Activated CD8-positive, alpha-beta T cell treated with anti-CD3 and anti-CD28 coated beads for 36 hours (primary cell): ENCODE measurements at regions not wholly inside any gene's neighbourhood (a gene's known extent, or its start where the extent isn't known, plus 50 kb on each side); places are given as distances from the start of the nearest gene placed in this dataset.

Source experiments
- ATAC-seq: fragments of 200-7000 bp; cut with Tn5 transposase; one replicate; pipeline ENCODE4 v1.10.0; 2021; ENCODE audit warnings: mild to moderate bottlenecking, moderate library complexity
- CTCF ChIA-PET: fragments of 350-600 bp; sonication (Branson Sonifier 250); formaldehyde crosslinking; loops from one replicate; lab custom pipeline; 2021; ENCODE audit warnings: antibody characterized with exemption; lab: Charles Lee
- POLR2A ChIA-PET: fragments of 350-600 bp; sonication (Branson Sonifier 250); formaldehyde crosslinking; loops from one replicate; lab custom pipeline; 2021; ENCODE audit warnings: antibody characterized with exemption; lab: Charles Lee
- DNase-seq: peaks from one replicate; pipeline ENCODE4 v3.0.0-alpha.2; 2020
- H3K27ac Mint-ChIP-seq: one replicate; pipeline ENCODE4 v1.8.0; 2021; ENCODE audit warnings: mild to moderate bottlenecking, mixed read lengths
- H3K27me3 Mint-ChIP-seq: one replicate; pipeline ENCODE4 v1.8.0; 2021; ENCODE audit warnings: mixed read lengths
- H3K36me3 Mint-ChIP-seq: one replicate; pipeline ENCODE4 v1.8.0; 2021; ENCODE audit warnings: low read depth, mixed read lengths
- H3K4me1 Mint-ChIP-seq: one replicate; pipeline ENCODE4 v1.8.0; 2021; ENCODE audit warnings: low read depth, mixed read lengths
- H3K4me3 Mint-ChIP-seq: one replicate; pipeline ENCODE4 v1.8.0; 2021; ENCODE audit warnings: mild to moderate bottlenecking, moderate library complexity, mixed read lengths
- H3K9me3 Mint-ChIP-seq: one replicate; pipeline ENCODE4 v1.8.0; 2021; ENCODE audit warnings: mixed read lengths
- CTCF ChIP-seq: fragments of 200-600 bp; IDR thresholded peaks from one replicate; pipeline ENCODE4 v1.8.0; 2022; ENCODE audit warnings: antibody characterized with exemption, mild to moderate bottlenecking
- intact Hi-C: fragments of 100-400 bp; cut with micrococcal nuclease; formaldehyde crosslinking; loops from one replicate; pipeline ENCODE4 v1.10.0; 2022

- ATAC-seq, result no peak
- no peak overlapping the region for H3K4me3 Mint-ChIP-seq
- intact Hi-C loops, result no loop called here
- ChIA-PET CTCF (no interaction called here), POLR2A (no interaction called here)
- TF ChIP-seq CTCF, result no peak
- no peak for DNase-seq
- H3K27me3 Mint-ChIP-seq, result peaks cover 12% of the 10 kb centered on the region
- peaks cover 3% of the 10 kb centered on the region for H3K4me1 Mint-ChIP-seq
- no peak overlapping the region for H3K27ac Mint-ChIP-seq
- H3K36me3 Mint-ChIP-seq, result no peaks in the 10 kb centered on the region
- H3K9me3 Mint-ChIP-seq, result no peaks in the 10 kb centered on the region
Measured at GRCh38 chr16:86995456-86995855, 321.7 kb downstream of the C16orf95 start.

GRCh38 chr16:86996081-86996480, 321.1 kb downstream of the C16orf95 start:
- intact Hi-C loops, result no loop called here
- Mint-ChIP-seq H3K4me3 (no peak overlapping the region), H3K36me3 (no peaks in the 10 kb centered on the region), H3K9me3 (no peaks in the 10 kb centered on the region), H3K27me3 (peaks cover 9% of the 10 kb centered on the region), H3K4me1 (no peaks in the 10 kb centered on the region), H3K27ac (no peak overlapping the region)
- DNase-seq (no peak), ATAC-seq (no peak)
- no peak for TF ChIP-seq CTCF
- POLR2A ChIA-PET, result no interaction called here
- CTCF ChIA-PET, result no interaction called here

GRCh38 chr16:86997058-86997457, 320.1 kb downstream of the C16orf95 start:
- H3K36me3 Mint-ChIP-seq, result no peaks in the 10 kb centered on the region
- intact Hi-C loops, result no loop called here
- ChIA-PET CTCF (no interaction called here), POLR2A (no interaction called here)
- ATAC-seq, result no peak
- no peak for TF ChIP-seq CTCF
- H3K9me3 Mint-ChIP-seq, result no peaks in the 10 kb centered on the region
- no peaks in the 10 kb centered on the region for H3K4me1 Mint-ChIP-seq
- H3K27ac Mint-ChIP-seq, result no peak overlapping the region
- H3K27me3 Mint-ChIP-seq, result peaks cover 8% of the 10 kb centered on the region
- DNase-seq, result no peak
- H3K4me3 Mint-ChIP-seq, result no peak overlapping the region

- no peak for TF ChIP-seq CTCF
- Mint-ChIP-seq H3K27me3 (peaks cover 8% of the 10 kb centered on the region), H3K4me3 (no peak overlapping the region), H3K27ac (no peak overlapping the region), H3K9me3 (no peaks in the 10 kb centered on the region), H3K36me3 (no peaks in the 10 kb centered on the region), H3K4me1 (no peaks in the 10 kb centered on the region)
- POLR2A ChIA-PET, result no interaction called here
- no peak for ATAC-seq
- CTCF ChIA-PET, result no interaction called here
- intact Hi-C loops, result no loop called here
- DNase-seq, result no peak
Measured at GRCh38 chr16:86998196-86999001, 318.8 kb downstream of the C16orf95 start.

GRCh38 chr16:87000001-87000400, 317.2 kb downstream of the C16orf95 start:
- ATAC-seq, result no peak
- no peak for DNase-seq
- no peaks in the 10 kb centered on the region for H3K4me1 Mint-ChIP-seq
- peaks cover 8% of the 10 kb centered on the region for H3K27me3 Mint-ChIP-seq
- POLR2A ChIA-PET, result no interaction called here
- no peak for TF ChIP-seq CTCF
- intact Hi-C loops, result no loop called here
- H3K4me3 Mint-ChIP-seq, result no peak overlapping the region
- no peak overlapping the region for H3K27ac Mint-ChIP-seq
- CTCF ChIA-PET, result no interaction called here
- H3K36me3 Mint-ChIP-seq, result no peaks in the 10 kb centered on the region
- H3K9me3 Mint-ChIP-seq, result no peaks in the 10 kb centered on the region
